ENCODE measurements at regions not wholly inside any gene's neighbourhood (a gene's known extent, or its start where the extent isn't known, plus 50 kb on each side); places are given as distances from the start of the nearest gene placed in this dataset.
"Not testable (repeated sequence)": the region's sequence is repeated elsewhere in the genome, so short reads cannot be mapped to it uniquely, and the experiment has no call there.

GRCh38 chr13:22929381-22930126 is 251.2 kb upstream of the SGCG start:
- DNase-seq = no peak

- DNase-seq = no peak
These were observed 249.2 kb upstream of the SGCG start for GRCh38 chr13:22931576-22931975.

- DNase-seq = not testable (repeated sequence)
These were observed 248.0 kb upstream of the SGCG start for GRCh38 chr13:22932632-22933412.

- DNase-seq = no peak
These were observed 247.1 kb upstream of the SGCG start for GRCh38 chr13:22933571-22934181.

GRCh38 chr13:22934744-22935523 is 245.8 kb upstream of the SGCG start:
- no peak for DNase-seq

- no peak for DNase-seq
These were observed 244.6 kb upstream of the SGCG start for GRCh38 chr13:22936228-22936627.

GRCh38 chr13:22937241-22937640 is 243.5 kb upstream of the SGCG start:
- DNase-seq = no peak

- DNase-seq = no peak
These were observed 242.8 kb upstream of the SGCG start for GRCh38 chr13:22937953-22938352.

- DNase-seq = no peak
These were observed 242.2 kb upstream of the SGCG start for GRCh38 chr13:22938576-22938975.

- no peak for DNase-seq
These were observed 241.6 kb upstream of the SGCG start for GRCh38 chr13:22939157-22939556.

- no peak for DNase-seq
These were observed 240.6 kb upstream of the SGCG start for GRCh38 chr13:22940090-22940710.

GRCh38 chr13:22940736-22941135 is 240.0 kb upstream of the SGCG start:
- no peak for DNase-seq

- not testable (repeated sequence) for DNase-seq
These were observed 239.3 kb upstream of the SGCG start for GRCh38 chr13:22941495-22941894.

- DNase-seq = not testable (repeated sequence)
These were observed 237.9 kb upstream of the SGCG start for GRCh38 chr13:22942831-22943230.

- DNase-seq = no peak
These were observed 236.4 kb upstream of the SGCG start for GRCh38 chr13:22944378-22944777.

GRCh38 chr13:22945321-22946226 is 235.2 kb upstream of the SGCG start:
- no peak for DNase-seq

- DNase-seq = no peak
These were observed 232.4 kb upstream of the SGCG start for GRCh38 chr13:22948421-22948820.

- not testable (repeated sequence) for DNase-seq
These were observed 228.8 kb upstream of the SGCG start for GRCh38 chr13:22952018-22952417.

GRCh38 chr13:22955147-22955546 is 225.6 kb upstream of the SGCG start:
- not testable (repeated sequence) for DNase-seq

- not testable (repeated sequence) for DNase-seq
These were observed 224.2 kb upstream of the SGCG start for GRCh38 chr13:22956456-22957115.

- not testable (repeated sequence) for DNase-seq
These were observed 220.9 kb upstream of the SGCG start for GRCh38 chr13:22959859-22960258.

Measured in NCI-H2029 (cell line).